ENCODE measurements at regions not wholly inside any gene's neighbourhood (a gene's known extent, or its start where the extent isn't known, plus 50 kb on each side); places are given as distances from the start of the nearest gene placed in this dataset.

DNA sequence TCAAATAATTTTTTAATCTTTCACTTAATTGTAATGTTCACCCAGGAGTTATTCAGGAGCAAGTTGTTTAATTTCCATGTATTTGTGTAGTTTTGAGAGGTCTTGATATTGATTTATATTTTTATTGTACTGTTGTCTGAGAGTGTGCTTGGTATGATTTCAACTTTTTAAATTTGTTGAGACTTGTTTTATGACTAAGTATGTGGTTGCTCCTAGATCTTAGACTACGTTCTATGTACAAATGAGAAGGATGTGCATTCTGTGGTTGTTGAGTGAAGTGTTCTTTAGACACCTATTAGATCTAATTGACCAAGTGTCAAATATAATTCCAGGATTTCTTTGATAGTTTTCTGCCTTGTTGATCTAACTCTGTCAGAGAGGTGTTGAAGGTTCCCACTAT lies 353.3 kb upstream of the GNPDA2 start:
- TF ChIP-seq, protein P1, sequence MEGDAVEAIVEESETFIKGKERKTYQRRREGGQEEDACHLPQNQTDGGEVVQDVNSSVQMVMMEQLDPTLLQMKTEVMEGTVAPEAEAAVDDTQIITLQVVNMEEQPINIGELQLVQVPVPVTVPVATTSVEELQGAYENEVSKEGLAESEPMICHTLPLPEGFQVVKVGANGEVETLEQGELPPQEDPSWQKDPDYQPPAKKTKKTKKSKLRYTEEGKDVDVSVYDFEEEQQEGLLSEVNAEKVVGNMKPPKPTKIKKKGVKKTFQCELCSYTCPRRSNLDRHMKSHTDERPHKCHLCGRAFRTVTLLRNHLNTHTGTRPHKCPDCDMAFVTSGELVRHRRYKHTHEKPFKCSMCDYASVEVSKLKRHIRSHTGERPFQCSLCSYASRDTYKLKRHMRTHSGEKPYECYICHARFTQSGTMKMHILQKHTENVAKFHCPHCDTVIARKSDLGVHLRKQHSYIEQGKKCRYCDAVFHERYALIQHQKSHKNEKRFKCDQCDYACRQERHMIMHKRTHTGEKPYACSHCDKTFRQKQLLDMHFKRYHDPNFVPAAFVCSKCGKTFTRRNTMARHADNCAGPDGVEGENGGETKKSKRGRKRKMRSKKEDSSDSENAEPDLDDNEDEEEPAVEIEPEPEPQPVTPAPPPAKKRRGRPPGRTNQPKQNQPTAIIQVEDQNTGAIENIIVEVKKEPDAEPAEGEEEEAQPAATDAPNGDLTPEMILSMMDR (conservative IDR thresholded peaks at IDR 0.05), result no peak
- no peak for TF ChIP-seq ZFX (IDR thresholded peaks at IDR 0.05)
